ENCODE measurements at regions not wholly inside any gene's neighbourhood (a gene's known extent, or its start where the extent isn't known, plus 50 kb on each side); places are given as distances from the start of the nearest gene placed in this dataset.

GRCh38 chr7:22043367-22043766 is 97.7 kb upstream of the CDCA7L start (continued):
- TF ChIP-seq EZH2phosphoT487 (IDR thresholded peaks at IDR 0.05; ENCODE audit: unreplicated experiment) (no peak), NANOG (IDR thresholded peaks at IDR 0.05; ENCODE audit: borderline replicate concordance) (no peak), POLR2AphosphoS5 (IDR thresholded peaks at IDR 0.05; ENCODE audit: low read depth) (no peak)
- TF ChIP-seq, protein P1, sequence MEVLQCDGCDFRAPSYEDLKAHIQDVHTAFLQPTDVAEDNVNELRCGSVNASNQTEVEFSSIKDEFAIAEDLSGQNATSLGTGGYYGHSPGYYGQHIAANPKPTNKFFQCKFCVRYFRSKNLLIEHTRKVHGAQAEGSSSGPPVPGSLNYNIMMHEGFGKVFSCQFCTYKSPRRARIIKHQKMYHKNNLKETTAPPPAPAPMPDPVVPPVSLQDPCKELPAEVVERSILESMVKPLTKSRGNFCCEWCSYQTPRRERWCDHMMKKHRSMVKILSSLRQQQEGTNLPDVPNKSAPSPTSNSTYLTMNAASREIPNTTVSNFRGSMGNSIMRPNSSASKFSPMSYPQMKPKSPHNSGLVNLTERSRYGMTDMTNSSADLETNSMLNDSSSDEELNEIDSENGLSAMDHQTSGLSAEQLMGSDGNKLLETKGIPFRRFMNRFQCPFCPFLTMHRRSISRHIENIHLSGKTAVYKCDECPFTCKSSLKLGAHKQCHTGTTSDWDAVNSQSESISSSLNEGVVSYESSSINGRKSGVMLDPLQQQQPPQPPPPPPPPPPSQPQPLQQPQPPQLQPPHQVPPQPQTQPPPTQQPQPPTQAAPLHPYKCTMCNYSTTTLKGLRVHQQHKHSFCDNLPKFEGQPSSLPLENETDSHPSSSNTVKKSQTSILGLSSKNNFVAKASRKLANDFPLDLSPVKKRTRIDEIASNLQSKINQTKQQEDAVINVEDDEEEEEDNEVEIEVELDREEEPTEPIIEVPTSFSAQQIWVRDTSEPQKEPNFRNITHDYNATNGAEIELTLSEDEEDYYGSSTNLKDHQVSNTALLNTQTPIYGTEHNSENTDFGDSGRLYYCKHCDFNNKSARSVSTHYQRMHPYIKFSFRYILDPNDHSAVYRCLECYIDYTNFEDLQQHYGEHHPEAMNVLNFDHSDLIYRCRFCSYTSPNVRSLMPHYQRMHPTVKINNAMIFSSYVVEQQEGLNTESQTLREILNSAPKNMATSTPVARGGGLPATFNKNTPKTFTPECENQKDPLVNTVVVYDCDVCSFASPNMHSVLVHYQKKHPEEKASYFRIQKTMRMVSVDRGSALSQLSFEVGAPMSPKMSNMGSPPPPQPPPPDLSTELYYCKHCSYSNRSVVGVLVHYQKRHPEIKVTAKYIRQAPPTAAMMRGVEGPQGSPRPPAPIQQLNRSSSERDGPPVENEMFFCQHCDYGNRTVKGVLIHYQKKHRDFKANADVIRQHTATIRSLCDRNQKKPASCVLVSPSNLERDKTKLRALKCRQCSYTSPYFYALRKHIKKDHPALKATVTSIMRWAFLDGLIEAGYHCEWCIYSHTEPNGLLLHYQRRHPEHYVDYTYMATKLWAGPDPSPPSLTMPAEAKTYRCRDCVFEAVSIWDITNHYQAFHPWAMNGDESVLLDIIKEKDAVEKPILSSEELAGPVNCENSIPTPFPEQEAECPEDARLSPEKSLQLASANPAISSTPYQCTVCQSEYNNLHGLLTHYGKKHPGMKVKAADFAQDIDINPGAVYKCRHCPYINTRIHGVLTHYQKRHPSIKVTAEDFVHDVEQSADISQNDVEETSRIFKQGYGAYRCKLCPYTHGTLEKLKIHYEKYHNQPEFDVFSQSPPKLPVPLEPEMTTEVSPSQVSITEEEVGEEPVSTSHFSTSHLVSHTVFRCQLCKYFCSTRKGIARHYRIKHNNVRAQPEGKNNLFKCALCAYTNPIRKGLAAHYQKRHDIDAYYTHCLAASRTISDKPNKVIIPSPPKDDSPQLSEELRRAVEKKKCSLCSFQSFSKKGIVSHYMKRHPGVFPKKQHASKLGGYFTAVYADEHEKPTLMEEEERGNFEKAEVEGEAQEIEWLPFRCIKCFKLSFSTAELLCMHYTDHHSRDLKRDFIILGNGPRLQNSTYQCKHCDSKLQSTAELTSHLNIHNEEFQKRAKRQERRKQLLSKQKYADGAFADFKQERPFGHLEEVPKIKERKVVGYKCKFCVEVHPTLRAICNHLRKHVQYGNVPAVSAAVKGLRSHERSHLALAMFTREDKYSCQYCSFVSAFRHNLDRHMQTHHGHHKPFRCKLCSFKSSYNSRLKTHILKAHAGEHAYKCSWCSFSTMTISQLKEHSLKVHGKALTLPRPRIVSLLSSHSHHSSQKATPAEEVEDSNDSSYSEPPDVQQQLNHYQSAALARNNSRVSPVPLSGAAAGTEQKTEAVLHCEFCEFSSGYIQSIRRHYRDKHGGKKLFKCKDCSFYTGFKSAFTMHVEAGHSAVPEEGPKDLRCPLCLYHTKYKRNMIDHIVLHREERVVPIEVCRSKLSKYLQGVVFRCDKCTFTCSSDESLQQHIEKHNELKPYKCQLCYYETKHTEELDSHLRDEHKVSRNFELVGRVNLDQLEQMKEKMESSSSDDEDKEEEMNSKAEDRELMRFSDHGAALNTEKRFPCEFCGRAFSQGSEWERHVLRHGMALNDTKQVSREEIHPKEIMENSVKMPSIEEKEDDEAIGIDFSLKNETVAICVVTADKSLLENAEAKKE (CRISPR knock-in tag; IDR thresholded peaks at IDR 0.05): no peak

DNA sequence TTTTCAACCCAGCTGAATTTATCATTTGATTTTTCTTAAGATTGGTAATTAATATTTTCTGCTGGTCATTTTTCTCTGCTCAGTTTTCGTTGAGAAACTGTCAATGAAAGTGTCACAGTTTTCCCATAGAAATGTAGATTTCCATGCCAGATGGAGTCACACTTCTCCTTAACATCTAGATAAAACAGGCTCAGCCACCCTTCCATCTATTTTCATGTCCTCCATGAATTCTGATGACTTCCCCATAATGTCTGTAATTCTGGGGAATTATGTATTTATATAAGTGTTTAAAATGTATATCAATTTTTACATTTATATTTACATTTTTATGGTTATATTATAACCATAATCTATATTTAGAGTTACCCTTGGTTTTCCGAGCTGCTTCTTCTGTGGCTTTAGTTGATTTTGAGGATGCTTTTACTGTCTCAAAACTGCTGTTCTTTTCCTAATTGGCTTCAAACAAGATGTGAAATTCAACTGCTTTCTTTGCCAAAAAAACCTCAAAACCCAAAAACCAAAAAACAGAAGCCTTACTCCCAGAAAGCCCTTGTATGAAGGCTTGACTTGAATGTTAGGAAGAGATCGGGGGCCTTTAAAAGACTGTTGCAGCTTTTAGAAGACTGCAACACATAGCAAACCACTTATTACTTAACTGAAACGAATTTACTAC is 95.4 kb upstream of the CDCA7L start:
- DNase-seq (ENCODE audit: low spot score) (no peak), ATAC-seq (no peak)
- Histone ChIP-seq H3K36me3 (ENCODE audit: insufficient read depth) (no peaks in the 10 kb centered on the region), H2AFZ (no peak overlapping the region), H3K79me2 (replicated peaks; ENCODE audit: insufficient read depth) (no peaks in the 10 kb centered on the region), H3K4me3 (no peak overlapping the region), H3K27me3 (ENCODE audit: insufficient read depth) (no peaks in the 10 kb centered on the region), H3K9me2 (ENCODE audit: insufficient read depth) (no peaks in the 10 kb centered on the region), H3F3A (replicated peaks; ENCODE audit: low read depth) (no peaks in the 10 kb centered on the region), H3K27ac (ENCODE audit: low read depth) (no peak overlapping the region), H3K4me2 (no peak overlapping the region), H3K4me1 (ENCODE audit: insufficient read depth) (no peaks in the 10 kb centered on the region), H4K20me1 (replicated peaks; ENCODE audit: insufficient read depth) (no peaks in the 10 kb centered on the region)
- peaks cover 8% of the 10 kb centered on the region; the same call in 2 of the 3 replicates for H3K36me3 Mint-ChIP-seq (ENCODE audit: low read depth)
- peaks cover 23% of the 10 kb centered on the region for H3K9me3 Mint-ChIP-seq
- H3K4me1 Mint-ChIP-seq: no peaks in the 10 kb centered on the region
- H3K4me3 Mint-ChIP-seq: no peak overlapping the region
- TF ChIP-seq STAT1 (IDR thresholded peaks at IDR 0.05; ENCODE audit: unreplicated experiment) (no peak), EZH2 (IDR thresholded peaks at IDR 0.05; ENCODE audit: low read depth, unreplicated experiment) (no peak)
- TF ChIP-seq, protein P1 (CRISPR knock-in tag; IDR thresholded peaks at IDR 0.05): no peak
- peaks cover 2% of the 10 kb centered on the region for H3K27me3 Mint-ChIP-seq (ENCODE audit: insufficient read depth, low read depth, poor library complexity)
- no peak overlapping the region for H3K27ac Mint-ChIP-seq

Data from GM23338 (cell line).